ENCODE measurements at regions not wholly inside any gene's neighbourhood (a gene's known extent, or its start where the extent isn't known, plus 50 kb on each side); places are given as distances from the start of the nearest gene placed in this dataset.
"Not testable (repeated sequence)": the region's sequence is repeated elsewhere in the genome, so short reads cannot be mapped to it uniquely, and the experiment has no call there.

- WGBS (ENCODE audit: insufficient coverage) = no CpG with 5 or more reads among the region's 1 CpG
- TF ChIP-seq, protein P1, sequence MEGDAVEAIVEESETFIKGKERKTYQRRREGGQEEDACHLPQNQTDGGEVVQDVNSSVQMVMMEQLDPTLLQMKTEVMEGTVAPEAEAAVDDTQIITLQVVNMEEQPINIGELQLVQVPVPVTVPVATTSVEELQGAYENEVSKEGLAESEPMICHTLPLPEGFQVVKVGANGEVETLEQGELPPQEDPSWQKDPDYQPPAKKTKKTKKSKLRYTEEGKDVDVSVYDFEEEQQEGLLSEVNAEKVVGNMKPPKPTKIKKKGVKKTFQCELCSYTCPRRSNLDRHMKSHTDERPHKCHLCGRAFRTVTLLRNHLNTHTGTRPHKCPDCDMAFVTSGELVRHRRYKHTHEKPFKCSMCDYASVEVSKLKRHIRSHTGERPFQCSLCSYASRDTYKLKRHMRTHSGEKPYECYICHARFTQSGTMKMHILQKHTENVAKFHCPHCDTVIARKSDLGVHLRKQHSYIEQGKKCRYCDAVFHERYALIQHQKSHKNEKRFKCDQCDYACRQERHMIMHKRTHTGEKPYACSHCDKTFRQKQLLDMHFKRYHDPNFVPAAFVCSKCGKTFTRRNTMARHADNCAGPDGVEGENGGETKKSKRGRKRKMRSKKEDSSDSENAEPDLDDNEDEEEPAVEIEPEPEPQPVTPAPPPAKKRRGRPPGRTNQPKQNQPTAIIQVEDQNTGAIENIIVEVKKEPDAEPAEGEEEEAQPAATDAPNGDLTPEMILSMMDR (IDR thresholded peaks at IDR 0.05) = no peak
- H4K20me1 ChIP-seq (ENCODE audit: insufficient read depth, low read length) = no peaks in the 10 kb centered on the region
- H3K27me3 ChIP-seq (ENCODE audit: control insufficient read depth in 2 of 2, insufficient read depth in 2 of 2, low read length in 2 of 2) = no peaks in the 10 kb centered on the region
- no peaks in the 10 kb centered on the region for H3K4me1 Mint-ChIP-seq
- H3K79me2 ChIP-seq (ENCODE audit: insufficient read depth, low read length) = no peaks in the 10 kb centered on the region
- H3K27me3 Mint-ChIP-seq (ENCODE audit: low read depth in 3 of 3) = peaks cover 0 to 3% (median 1%) of the 10 kb centered on the region in 3 donors
- H3K4me1 ChIP-seq (ENCODE audit: control insufficient read depth in 1 of 2, insufficient read depth in 2 of 2, low read length in 2 of 2) = no peaks in the 10 kb centered on the region
- no peaks in the 10 kb centered on the region for H3K36me3 ChIP-seq (replicated peaks in 1 of 2; ENCODE audit: control insufficient read depth in 1 of 2, insufficient read depth in 2 of 2, low read length in 2 of 2)
- no peak for DNase-seq
- no peaks in the 10 kb centered on the region for H3K9me3 Mint-ChIP-seq
- H3K36me3 Mint-ChIP-seq = no peaks in the 10 kb centered on the region
- intact Hi-C loops (cut with micrococcal nuclease) = no loop called here
- H3K27ac ChIP-seq (ENCODE audit: low read depth in 1 of 2, low read length in 2 of 2) = no peak overlapping the region
- no peak overlapping the region for H3K9ac ChIP-seq (ENCODE audit: insufficient read depth, low read length, poor library complexity, severe bottlenecking)
- no peak overlapping the region for H2AFZ ChIP-seq (ENCODE audit: insufficient read depth, low read depth, low read length, poor library complexity, severe bottlenecking)
- no peak overlapping the region for H3K27ac Mint-ChIP-seq
- no peak overlapping the region for H3K4me2 ChIP-seq (replicated peaks; ENCODE audit: extremely low read depth, low read length, poor library complexity, severe bottlenecking)
- no peak overlapping the region for H3K4me3 ChIP-seq (replicated peaks in 1 of 3; ENCODE audit: low read depth in 2 of 3, low read length in 3 of 3)
- H3K4me3 Mint-ChIP-seq = no peak overlapping the region
- no peaks in the 10 kb centered on the region for H3K9me3 ChIP-seq (replicated peaks in 1 of 2; ENCODE audit: control insufficient read depth in 1 of 2, insufficient read depth in 1 of 2, low read length in 2 of 2)
These were observed 227.9 kb upstream of the CHD1 start for GRCh38 chr5:99156688-99157087.

DNA sequence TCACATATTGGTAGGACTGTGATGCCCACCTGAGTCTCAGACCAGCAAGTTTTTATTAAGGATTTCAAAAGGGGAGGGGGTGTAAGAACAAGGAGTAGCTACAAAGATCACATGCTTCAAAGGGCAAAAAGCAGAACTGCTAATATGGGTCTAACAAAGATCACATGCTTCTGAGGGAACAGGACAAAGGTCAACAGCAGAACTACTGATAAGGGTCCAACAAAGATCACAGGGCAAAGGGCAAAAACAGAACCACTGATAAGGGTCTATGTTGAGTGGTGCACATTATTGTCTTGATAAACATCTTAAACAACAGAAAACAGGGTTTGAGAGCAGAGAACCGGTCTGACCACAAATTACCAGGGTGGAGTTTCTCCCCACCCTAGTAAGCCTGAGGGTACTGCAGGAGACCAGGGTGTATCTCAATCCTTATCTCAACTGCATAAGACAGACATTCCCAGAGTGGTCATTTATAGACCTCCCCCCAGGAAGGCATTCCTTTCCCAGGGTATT, 214.5 kb upstream of the CHD1 start:
- H3K27ac Mint-ChIP-seq; H3K36me3 ChIP-seq (replicated peaks in 1 of 2; ENCODE audit: control insufficient read depth in 1 of 2, insufficient read depth in 2 of 2, low read length in 2 of 2); H3K27ac ChIP-seq (ENCODE audit: low read depth in 1 of 2, low read length in 2 of 2); H3K79me2 ChIP-seq (ENCODE audit: insufficient read depth, low read length); H3K4me1 ChIP-seq (ENCODE audit: control insufficient read depth in 1 of 2, insufficient read depth in 2 of 2, low read length in 2 of 2); H3K27me3 Mint-ChIP-seq (ENCODE audit: low read depth in 3 of 3); H3K27me3 ChIP-seq (ENCODE audit: control insufficient read depth in 2 of 2, insufficient read depth in 2 of 2, low read length in 2 of 2); H3K4me3 ChIP-seq (replicated peaks in 1 of 3; ENCODE audit: low read depth in 2 of 3, low read length in 3 of 3); H3K4me2 ChIP-seq (replicated peaks; ENCODE audit: extremely low read depth, low read length, poor library complexity, severe bottlenecking); H3K36me3 Mint-ChIP-seq; H4K20me1 ChIP-seq (ENCODE audit: insufficient read depth, low read length); intact Hi-C loops (cut with micrococcal nuclease); H3K4me3 Mint-ChIP-seq; H3K9me3 ChIP-seq (replicated peaks in 1 of 2; ENCODE audit: control insufficient read depth in 1 of 2, insufficient read depth in 1 of 2, low read length in 2 of 2); DNase-seq; H2AFZ ChIP-seq (ENCODE audit: insufficient read depth, low read depth, low read length, poor library complexity, severe bottlenecking); H3K9ac ChIP-seq (ENCODE audit: insufficient read depth, low read length, poor library complexity, severe bottlenecking); H3K4me1 Mint-ChIP-seq: not testable (repeated sequence)
- peaks cover 7 to 24% (median 14%) of the 10 kb centered on the region in 7 donors for H3K9me3 Mint-ChIP-seq
- no CpG with 5 or more reads among the region's 1 CpG for WGBS (ENCODE audit: insufficient coverage)
